ENCODE measurements at regions not wholly inside any gene's neighbourhood (a gene's known extent, or its start where the extent isn't known, plus 50 kb on each side); places are given as distances from the start of the nearest gene placed in this dataset.

DNA sequence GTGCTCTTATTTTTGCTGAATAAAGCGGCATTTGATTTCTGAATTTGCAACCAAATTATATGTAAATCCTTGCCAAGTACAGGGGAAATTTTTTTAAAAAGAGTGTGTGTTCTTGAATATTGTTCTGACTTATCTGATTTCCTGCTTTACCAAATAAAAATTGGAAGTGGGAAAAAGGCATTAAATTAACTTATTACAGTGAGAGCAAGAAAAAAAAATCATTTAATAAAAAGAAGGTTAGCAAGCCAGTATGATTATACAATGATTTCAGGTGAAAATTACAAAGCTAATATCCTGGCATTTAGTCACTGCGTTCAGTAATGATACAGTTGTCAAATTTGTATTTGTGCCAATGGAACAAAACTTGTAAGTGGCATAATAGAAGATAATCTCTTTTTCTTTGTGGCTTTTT is 82.1 kb upstream of the PPARA start:
- no peak for ATAC-seq
- Histone ChIP-seq H3K36me3 (ENCODE audit: control insufficient read depth, insufficient read depth, low read length) (peaks cover 7% of the 10 kb centered on the region; the same call in 1 of the 2 replicates), H3K4me3 (ENCODE audit: low read depth in 2 of 2, low read length in 2 of 2) (peak overlapping the region; percentile 52 to 60; a peak in 3 of 4 replicates), H3K27me3 (ENCODE audit: control insufficient read depth, insufficient read depth, low read length) (no peaks in the 10 kb centered on the region), H3K9me3 (ENCODE audit: control insufficient read depth, insufficient read depth, low read depth, low read length) (no peaks in the 10 kb centered on the region), H3K27ac (ENCODE audit: low read length) (peak overlapping the region; percentile 100), H3K4me1 (ENCODE audit: control insufficient read depth, insufficient read depth, low read length) (peaks cover 21% of the 10 kb centered on the region)
- TF ChIP-seq, protein P1, sequence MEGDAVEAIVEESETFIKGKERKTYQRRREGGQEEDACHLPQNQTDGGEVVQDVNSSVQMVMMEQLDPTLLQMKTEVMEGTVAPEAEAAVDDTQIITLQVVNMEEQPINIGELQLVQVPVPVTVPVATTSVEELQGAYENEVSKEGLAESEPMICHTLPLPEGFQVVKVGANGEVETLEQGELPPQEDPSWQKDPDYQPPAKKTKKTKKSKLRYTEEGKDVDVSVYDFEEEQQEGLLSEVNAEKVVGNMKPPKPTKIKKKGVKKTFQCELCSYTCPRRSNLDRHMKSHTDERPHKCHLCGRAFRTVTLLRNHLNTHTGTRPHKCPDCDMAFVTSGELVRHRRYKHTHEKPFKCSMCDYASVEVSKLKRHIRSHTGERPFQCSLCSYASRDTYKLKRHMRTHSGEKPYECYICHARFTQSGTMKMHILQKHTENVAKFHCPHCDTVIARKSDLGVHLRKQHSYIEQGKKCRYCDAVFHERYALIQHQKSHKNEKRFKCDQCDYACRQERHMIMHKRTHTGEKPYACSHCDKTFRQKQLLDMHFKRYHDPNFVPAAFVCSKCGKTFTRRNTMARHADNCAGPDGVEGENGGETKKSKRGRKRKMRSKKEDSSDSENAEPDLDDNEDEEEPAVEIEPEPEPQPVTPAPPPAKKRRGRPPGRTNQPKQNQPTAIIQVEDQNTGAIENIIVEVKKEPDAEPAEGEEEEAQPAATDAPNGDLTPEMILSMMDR (IDR thresholded peaks at IDR 0.05), result no peak
- TF ChIP-seq TCF7L2 (IDR thresholded peaks at IDR 0.05; ENCODE audit: low read depth, low read length) (no peak), POLR2AphosphoS5 (IDR thresholded peaks at IDR 0.05; ENCODE audit: low read depth, low read length) (no peak), SIN3A (IDR thresholded peaks at IDR 0.05; ENCODE audit: borderline replicate concordance, insufficient read depth, low read depth, low read length) (no peak)
- TF ChIP-seq, protein P2, sequence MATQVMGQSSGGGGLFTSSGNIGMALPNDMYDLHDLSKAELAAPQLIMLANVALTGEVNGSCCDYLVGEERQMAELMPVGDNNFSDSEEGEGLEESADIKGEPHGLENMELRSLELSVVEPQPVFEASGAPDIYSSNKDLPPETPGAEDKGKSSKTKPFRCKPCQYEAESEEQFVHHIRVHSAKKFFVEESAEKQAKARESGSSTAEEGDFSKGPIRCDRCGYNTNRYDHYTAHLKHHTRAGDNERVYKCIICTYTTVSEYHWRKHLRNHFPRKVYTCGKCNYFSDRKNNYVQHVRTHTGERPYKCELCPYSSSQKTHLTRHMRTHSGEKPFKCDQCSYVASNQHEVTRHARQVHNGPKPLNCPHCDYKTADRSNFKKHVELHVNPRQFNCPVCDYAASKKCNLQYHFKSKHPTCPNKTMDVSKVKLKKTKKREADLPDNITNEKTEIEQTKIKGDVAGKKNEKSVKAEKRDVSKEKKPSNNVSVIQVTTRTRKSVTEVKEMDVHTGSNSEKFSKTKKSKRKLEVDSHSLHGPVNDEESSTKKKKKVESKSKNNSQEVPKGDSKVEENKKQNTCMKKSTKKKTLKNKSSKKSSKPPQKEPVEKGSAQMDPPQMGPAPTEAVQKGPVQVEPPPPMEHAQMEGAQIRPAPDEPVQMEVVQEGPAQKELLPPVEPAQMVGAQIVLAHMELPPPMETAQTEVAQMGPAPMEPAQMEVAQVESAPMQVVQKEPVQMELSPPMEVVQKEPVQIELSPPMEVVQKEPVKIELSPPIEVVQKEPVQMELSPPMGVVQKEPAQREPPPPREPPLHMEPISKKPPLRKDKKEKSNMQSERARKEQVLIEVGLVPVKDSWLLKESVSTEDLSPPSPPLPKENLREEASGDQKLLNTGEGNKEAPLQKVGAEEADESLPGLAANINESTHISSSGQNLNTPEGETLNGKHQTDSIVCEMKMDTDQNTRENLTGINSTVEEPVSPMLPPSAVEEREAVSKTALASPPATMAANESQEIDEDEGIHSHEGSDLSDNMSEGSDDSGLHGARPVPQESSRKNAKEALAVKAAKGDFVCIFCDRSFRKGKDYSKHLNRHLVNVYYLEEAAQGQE (IDR thresholded peaks at IDR 0.05; ENCODE audit: insufficient read depth in 1 of 2, low read depth in 2 of 2, low read length in 1 of 2), result no peak
- in situ Hi-C loops (cut with HindIII; ENCODE audit: low pct_unique_long_range_greater_than_20kb, low sequenced_read_pairs), result no loop called here
- CTCF ChIA-PET, result no interaction called here
- POLR2A ChIA-PET, result no interaction called here
- DNase-seq (ENCODE audit: low read depth, low spot score), result no peak
- BruUV-seq (replicated peaks), result no TSS peak
- intact Hi-C loops (cut with micrococcal nuclease; ENCODE audit: unreplicated experiment), result loop anchor here (5.0 kb wide), 1 partner anchor 61 kb away; no protein-coding TSS in a partner anchor

DNA sequence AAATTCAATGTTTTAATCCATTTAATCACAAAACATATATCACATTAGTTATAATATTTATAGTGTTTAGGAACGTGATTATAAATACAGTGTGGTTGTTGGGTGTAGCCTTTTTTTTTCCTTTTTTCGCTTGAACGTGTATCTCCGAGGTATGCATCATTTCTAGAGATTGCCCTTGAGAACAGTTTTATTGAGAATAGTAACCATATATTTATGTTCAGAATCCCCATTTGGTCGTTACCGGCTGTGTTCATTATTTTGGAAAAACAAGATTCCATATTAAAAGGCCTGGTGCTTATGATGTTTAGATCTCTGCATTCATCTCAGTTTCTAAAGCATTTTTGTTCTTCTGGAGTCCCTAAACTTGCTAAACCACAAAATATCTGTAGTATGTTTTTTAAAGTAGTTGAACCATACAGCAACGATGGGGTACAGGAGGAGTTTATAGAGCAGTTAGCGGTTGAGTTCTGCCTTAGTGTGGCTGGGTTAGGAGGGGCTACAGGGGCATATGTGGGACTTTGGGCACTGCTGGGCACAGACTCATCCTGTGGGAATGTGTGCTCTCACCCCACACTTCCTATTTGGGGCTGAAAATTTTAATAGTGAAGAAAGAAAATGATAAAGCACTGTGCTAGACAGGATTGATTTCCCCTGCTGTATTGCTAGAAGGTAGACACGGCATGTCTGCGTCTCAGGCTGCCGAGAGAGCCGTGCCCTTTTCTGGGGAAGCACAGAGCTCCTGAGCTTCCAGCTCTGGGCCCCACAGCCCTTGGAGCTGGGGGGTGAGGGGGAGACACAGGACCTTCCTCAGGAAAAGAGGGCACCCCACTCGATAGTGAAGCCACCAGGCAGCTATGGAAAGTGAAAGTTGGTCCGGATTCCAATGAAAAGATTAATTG is 81.5 kb upstream of the PPARA start:
- ATAC-seq (no peak), DNase-seq (ENCODE audit: low read depth, low spot score) (no peak)
- TF ChIP-seq TCF7L2 (IDR thresholded peaks at IDR 0.05; ENCODE audit: low read depth, low read length) (no peak), SIN3A (IDR thresholded peaks at IDR 0.05; ENCODE audit: borderline replicate concordance, insufficient read depth, low read depth, low read length) (no peak)
- TF ChIP-seq, protein P1 (IDR thresholded peaks at IDR 0.05), result no peak
- Histone ChIP-seq H3K4me1 (ENCODE audit: control insufficient read depth, insufficient read depth, low read length) (peaks cover 14% of the 10 kb centered on the region), H3K27ac (ENCODE audit: low read length) (peak overlapping the region; percentile 100), H3K36me3 (ENCODE audit: control insufficient read depth, insufficient read depth, low read length) (peaks cover 9% of the 10 kb centered on the region; the same call in 1 of the 2 replicates), H3K4me3 (ENCODE audit: low read depth in 2 of 2, low read length in 2 of 2) (peak overlapping the region; percentile 52 to 60), H3K27me3 (ENCODE audit: control insufficient read depth, insufficient read depth, low read length) (no peaks in the 10 kb centered on the region), H3K9me3 (ENCODE audit: control insufficient read depth, insufficient read depth, low read depth, low read length) (no peaks in the 10 kb centered on the region)
- POLR2A ChIA-PET, result interaction anchor here (0.9 to 1.8 kb wide), 2 partner anchors 57 to 63 kb away, joined by 3 read pairs; no protein-coding TSS in a partner anchor
- intact Hi-C loops (cut with micrococcal nuclease; ENCODE audit: unreplicated experiment), result loop anchor here (5.0 kb wide), 1 partner anchor 62 kb away; no protein-coding TSS in a partner anchor
- in situ Hi-C loops (cut with HindIII; ENCODE audit: low pct_unique_long_range_greater_than_20kb, low sequenced_read_pairs), result no loop called here
- CTCF ChIA-PET, result no interaction called here
- BruUV-seq (replicated peaks), result TSS peak; percentile 99

All from Panc1 (cell line).